ENCODE measurements at regions not wholly inside any gene's neighbourhood (a gene's known extent, or its start where the extent isn't known, plus 50 kb on each side); places are given as distances from the start of the nearest gene placed in this dataset.

DNA sequence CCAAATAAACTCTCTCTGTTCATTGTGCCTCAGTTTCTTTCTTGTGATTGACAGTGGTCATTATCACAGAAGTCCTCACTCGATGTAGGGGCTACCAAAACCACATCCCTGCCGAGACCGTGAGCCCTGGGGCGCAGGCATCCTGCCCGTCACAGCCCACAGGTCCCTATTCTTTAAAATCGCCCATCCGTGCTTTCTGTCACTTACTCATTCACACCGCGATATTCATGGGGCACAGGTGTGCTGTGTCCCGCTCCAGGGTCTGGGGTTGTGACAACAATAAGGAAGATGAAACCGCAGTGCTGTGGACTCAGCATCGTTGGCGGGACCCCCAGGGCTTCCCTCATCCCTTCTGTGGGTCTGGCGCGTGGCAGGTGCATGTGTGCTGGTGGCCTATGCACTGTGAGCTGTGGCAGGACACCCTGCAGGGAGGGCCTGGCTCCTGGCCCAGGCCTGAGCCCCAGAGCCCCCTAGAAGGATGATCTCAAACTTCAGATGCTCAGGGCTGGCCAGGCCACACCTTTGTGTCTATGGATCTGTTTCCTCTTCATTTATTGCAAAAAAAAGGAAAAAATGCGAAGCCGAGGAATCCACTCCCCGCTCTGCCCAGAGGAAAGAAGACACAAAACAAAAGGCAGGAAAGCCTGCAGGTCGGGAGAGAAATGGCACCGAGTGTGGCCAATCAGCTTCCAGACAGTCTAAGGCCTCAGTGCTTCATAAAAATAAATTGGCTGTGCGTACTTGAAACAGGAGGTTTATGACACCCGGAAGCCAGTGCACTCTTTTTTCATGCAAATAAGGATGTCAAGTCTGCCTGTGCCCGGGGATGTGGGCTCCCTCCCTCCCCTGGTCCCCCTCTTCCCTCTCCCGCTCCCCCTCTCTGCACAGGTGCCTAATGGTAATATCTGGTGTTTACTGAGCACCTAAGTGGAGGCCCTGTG is 109.5 kb upstream of the ADRA2C start:
- Histone ChIP-seq H3K9me3 (no peaks in the 10 kb centered on the region), H3K36me3 (no peaks in the 10 kb centered on the region), H3K27ac (no peak overlapping the region), H3K4me3 (no peak overlapping the region), H3K4me1 (no peaks in the 10 kb centered on the region), H3K27me3 (peaks cover 46% of the 10 kb centered on the region)
- no peak for DNase-seq
- intact Hi-C loops (cut with DNase I): no loop called here
- no peak for ATAC-seq
- TF ChIP-seq, protein P1, sequence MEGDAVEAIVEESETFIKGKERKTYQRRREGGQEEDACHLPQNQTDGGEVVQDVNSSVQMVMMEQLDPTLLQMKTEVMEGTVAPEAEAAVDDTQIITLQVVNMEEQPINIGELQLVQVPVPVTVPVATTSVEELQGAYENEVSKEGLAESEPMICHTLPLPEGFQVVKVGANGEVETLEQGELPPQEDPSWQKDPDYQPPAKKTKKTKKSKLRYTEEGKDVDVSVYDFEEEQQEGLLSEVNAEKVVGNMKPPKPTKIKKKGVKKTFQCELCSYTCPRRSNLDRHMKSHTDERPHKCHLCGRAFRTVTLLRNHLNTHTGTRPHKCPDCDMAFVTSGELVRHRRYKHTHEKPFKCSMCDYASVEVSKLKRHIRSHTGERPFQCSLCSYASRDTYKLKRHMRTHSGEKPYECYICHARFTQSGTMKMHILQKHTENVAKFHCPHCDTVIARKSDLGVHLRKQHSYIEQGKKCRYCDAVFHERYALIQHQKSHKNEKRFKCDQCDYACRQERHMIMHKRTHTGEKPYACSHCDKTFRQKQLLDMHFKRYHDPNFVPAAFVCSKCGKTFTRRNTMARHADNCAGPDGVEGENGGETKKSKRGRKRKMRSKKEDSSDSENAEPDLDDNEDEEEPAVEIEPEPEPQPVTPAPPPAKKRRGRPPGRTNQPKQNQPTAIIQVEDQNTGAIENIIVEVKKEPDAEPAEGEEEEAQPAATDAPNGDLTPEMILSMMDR (IDR thresholded peaks at IDR 0.05): no peak

DNA sequence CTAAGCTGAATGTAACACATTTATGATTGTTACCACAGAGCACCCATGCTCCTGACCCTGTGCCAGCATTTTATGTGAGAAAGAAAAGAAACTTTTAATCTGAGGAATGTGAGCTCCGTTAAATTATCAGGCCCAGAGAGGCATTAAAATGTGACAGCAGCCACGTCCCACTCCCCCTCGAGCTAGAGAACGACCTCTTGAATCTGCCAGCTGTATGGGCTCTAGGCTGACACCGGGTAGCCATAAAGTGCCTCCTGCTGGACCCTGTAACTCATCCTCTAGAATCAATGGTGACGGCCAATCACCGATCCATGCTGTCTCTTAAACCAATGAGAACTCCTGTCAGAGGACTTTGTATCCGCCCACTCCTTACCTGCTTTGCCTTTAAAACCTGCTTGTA is 110.2 kb upstream of the ADRA2C start:
- no peak overlapping the region for H3K27ac ChIP-seq
- no peaks in the 10 kb centered on the region for H3K4me1 ChIP-seq
- intact Hi-C loops (cut with DNase I): no loop called here
- TF ChIP-seq, protein P1 (IDR thresholded peaks at IDR 0.05): no peak
- no peak for DNase-seq
- H3K36me3 ChIP-seq: no peaks in the 10 kb centered on the region
- H3K27me3 ChIP-seq: peaks cover 53% of the 10 kb centered on the region
- ATAC-seq: no peak
- H3K4me3 ChIP-seq: no peak overlapping the region
- no peaks in the 10 kb centered on the region for H3K9me3 ChIP-seq

DNA sequence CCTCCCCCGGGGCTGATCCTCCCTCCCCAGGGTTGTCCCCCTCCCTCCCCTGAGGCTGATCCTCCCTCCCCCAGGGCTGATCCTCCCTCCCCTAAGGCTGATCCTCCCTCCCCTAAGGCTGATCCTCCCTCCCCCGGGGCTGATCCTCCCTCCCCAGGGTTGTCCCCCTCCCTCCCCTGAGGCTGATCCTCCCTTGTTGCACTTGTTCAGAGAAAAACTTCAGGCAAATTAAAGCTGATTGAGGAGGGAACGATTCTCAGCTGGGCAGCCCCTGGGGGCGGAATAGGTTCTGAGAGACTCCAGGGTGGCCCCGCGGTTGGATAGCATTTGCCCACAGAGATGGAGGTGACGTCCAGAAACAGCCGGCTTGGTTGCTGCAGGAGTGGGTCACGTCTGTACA is 110.7 kb upstream of the ADRA2C start:
- no peak for ATAC-seq
- Histone ChIP-seq H3K27ac (no peak overlapping the region), H3K4me3 (no peak overlapping the region), H3K27me3 (peaks cover 58% of the 10 kb centered on the region), H3K9me3 (no peaks in the 10 kb centered on the region), H3K4me1 (no peaks in the 10 kb centered on the region), H3K36me3 (no peaks in the 10 kb centered on the region)
- intact Hi-C loops (cut with DNase I): no loop called here
- DNase-seq: no peak
- TF ChIP-seq, protein P1 (IDR thresholded peaks at IDR 0.05): no peak

DNA sequence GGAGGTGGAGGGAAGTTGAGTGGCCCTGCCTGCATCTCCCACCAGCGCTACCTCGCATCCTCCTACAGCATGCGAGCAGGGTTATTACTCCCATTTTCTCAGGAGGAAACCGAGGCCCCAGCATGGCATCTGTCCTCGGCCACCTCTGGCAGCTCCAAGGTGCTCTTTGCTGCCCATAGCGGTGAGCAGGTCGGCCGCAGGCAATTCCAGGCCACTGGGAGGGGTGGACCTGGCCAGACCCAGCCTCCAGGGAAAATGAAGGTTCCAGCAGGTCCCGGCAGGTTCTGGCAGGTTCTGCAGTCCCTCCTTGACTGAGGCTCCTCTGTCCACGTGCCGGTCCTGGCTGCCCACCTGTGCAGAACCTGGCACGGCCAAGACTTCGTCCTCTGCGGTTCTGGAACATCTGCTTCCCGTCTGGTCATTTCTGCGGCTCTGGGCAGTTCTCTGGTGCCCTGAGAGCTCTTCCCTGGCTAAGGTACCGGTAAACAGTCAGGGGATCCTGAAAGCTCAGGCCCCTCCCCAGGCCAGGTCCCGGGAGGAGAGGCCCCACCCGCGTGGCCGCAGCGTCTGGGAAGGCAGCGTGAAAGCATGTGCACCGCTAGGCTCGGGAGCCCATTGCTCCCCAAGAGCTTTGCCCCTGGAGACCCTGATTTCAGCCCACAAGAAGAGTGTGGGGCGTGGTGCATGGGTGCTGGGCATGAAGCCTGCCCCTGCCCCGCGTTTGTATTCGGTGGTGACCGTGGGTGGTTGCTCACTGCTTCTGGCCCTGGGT is 112.0 kb upstream of the ADRA2C start:
- H3K36me3 ChIP-seq: no peaks in the 10 kb centered on the region
- intact Hi-C loops (cut with DNase I): no loop called here
- TF ChIP-seq, protein P1 (IDR thresholded peaks at IDR 0.05): no peak
- no peak overlapping the region for H3K4me3 ChIP-seq
- no peak for ATAC-seq
- no peaks in the 10 kb centered on the region for H3K9me3 ChIP-seq
- H3K27ac ChIP-seq: no peak overlapping the region
- peaks cover 58% of the 10 kb centered on the region for H3K27me3 ChIP-seq
- no peaks in the 10 kb centered on the region for H3K4me1 ChIP-seq
- DNase-seq: no peak

DNA sequence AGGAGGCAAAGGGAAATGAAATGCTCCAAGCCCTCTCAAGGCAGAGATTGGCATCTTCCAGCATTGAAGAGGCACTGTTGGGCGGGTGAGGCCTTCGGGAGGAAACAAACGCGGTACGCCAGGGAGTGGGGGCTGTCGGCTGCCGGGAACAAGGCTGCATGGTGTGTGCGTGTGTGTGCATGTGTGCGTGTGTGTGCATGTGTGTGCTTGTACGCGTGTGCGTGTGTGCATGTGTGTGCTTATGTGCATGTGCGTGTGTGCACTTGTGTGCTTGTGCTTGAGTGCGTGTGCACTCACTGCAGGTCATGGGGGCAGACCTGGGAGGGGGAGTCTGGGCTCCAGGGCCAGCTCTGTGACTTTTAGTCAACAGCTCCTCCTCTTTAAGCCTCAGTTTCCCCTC is 113.6 kb upstream of the ADRA2C start:
- intact Hi-C loops (cut with DNase I): no loop called here
- no peaks in the 10 kb centered on the region for H3K4me1 ChIP-seq
- ATAC-seq (no peak), DNase-seq (no peak)
- no peaks in the 10 kb centered on the region for H3K36me3 ChIP-seq
- peaks cover 49% of the 10 kb centered on the region for H3K27me3 ChIP-seq
- H3K27ac ChIP-seq: no peak overlapping the region
- H3K9me3 ChIP-seq: no peaks in the 10 kb centered on the region
- H3K4me3 ChIP-seq: no peak overlapping the region
- TF ChIP-seq, protein P1 (IDR thresholded peaks at IDR 0.05): no peak
